Smooth muscle cell (in vitro differentiated cells): ENCODE measurements at regions not wholly inside any gene's neighbourhood (a gene's known extent, or its start where the extent isn't known, plus 50 kb on each side); places are given as distances from the start of the nearest gene placed in this dataset.
A peak's percentile ranks its signal among the peaks of the same experiment; 100 is the strongest.
"Not testable (repeated sequence)": the region's sequence is repeated elsewhere in the genome, so short reads cannot be mapped to it uniquely, and the experiment has no call there.

Experiments
- DNase-seq: peaks from one replicate; lab custom pipeline; 2025; ENCODE audit not compliant: unreplicated experiment; lab: John Stamatoyannopoulos, UW
- H2AFZ ChIP-seq: fragments of 200-600 bp; sonication (generic); 2 replicates; pipeline ENCODE4 v1.6.0; 2016; ENCODE audit warnings: antibody characterized with exemption, low read depth, mild to moderate bottlenecking
- H3F3A ChIP-seq: fragments of 200-600 bp; sonication (generic); 2 replicates; pipeline ENCODE4 v1.6.0; 2017; ENCODE audit warnings: antibody characterized with exemption, low read depth
- H3K27ac ChIP-seq: fragments of 200-600 bp; sonication (generic); 2 replicates; pipeline ENCODE4 v1.5.1; 2016; ENCODE audit warnings: low read depth, mild to moderate bottlenecking
- H3K27me3 ChIP-seq: fragments of 200-600 bp; sonication (generic); 2 replicates; pipeline ENCODE4 v1.6.1; 2016; ENCODE audit warnings: low read depth, mild to moderate bottlenecking
- H3K36me3 ChIP-seq: fragments of 200-600 bp; sonication (generic); 2 replicates; pipeline ENCODE4 v1.5.1; 2016; ENCODE audit warnings: low read depth
- H3K4me1 ChIP-seq: fragments of 200-600 bp; sonication (generic); 2 replicates; pipeline ENCODE4 v1.5.1; 2016; ENCODE audit warnings: low read depth
- H3K4me2 ChIP-seq: fragments of 200-600 bp; sonication (generic); 2 replicates; pipeline ENCODE4 v1.6.0; 2016; ENCODE audit warnings: mild to moderate bottlenecking
- H3K4me3 ChIP-seq: fragments of 200-600 bp; sonication (generic); 2 replicates; pipeline ENCODE4 v1.5.1; 2016; ENCODE audit warnings: mild to moderate bottlenecking
- H3K79me2 ChIP-seq: fragments of 200-600 bp; sonication (generic); 2 replicates; pipeline ENCODE4 v1.6.0; 2016; ENCODE audit warnings: low read depth, mild to moderate bottlenecking
- H3K9ac ChIP-seq: fragments of 200-600 bp; sonication (generic); 2 replicates; pipeline ENCODE4 v1.6.0; 2016; ENCODE audit warnings: low read depth
- H3K9me3 ChIP-seq: fragments of 200-600 bp; sonication (generic); replicated peaks from 2 replicates; pipeline ENCODE4 v1.5.1; 2016; ENCODE audit warnings: low read depth
- H4K20me1 ChIP-seq: fragments of 200-600 bp; sonication (generic); 2 replicates; pipeline ENCODE4 v1.6.0; 2016; ENCODE audit warnings: low read depth
- WGBS: methylation state at CpG from one replicate; pipeline ENCODE4 v1.1.7; 2016; ENCODE audit warnings: low lambda C conversion rate; 5-methylcytosine and 5-hydroxymethylcytosine counted together
- TF ChIP-seq, protein P1 (sequence below): fragments of 200-600 bp; sonication (generic); IDR thresholded peaks from 2 replicates; pipeline ENCODE4 v1.5.1; 2017; ENCODE audit warnings: borderline replicate concordance, mild to moderate bottlenecking, antibody characterized with exemption; ENCODE audit not compliant: insufficient read depth, poor library complexity, severe bottlenecking

DNA sequence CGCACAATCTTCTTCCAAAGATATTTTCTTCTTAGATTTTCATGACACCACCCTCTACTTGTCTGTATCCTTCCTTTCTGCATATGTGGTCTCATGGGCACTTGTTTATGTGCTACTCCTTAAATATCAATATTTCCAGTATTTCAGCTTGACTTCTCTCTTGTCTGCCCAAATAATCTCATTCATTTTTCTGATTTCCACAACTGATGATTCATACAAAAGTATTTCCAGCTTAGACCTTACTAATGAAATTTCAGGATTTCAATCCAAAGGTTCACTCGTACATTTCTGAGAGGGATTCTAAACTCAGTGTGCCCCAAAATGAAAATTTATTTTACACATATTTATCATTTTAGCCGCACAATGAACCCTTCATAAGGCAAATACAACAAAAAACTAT, 928.9 kb upstream of the C9orf72 start:
- Histone ChIP-seq H3K79me2 (no peaks in the 10 kb centered on the region), H3K4me3 (no peak overlapping the region), H3K9ac (no peak overlapping the region), H2AFZ (no peak overlapping the region), H3K36me3 (no peaks in the 10 kb centered on the region), H3K4me1 (peaks cover 11% of the 10 kb centered on the region), H4K20me1 (no peaks in the 10 kb centered on the region), H3K9me3 (no peaks in the 10 kb centered on the region), H3K4me2 (peak overlapping the region; percentile 77), H3K27me3 (no peaks in the 10 kb centered on the region), H3F3A (no peaks in the 10 kb centered on the region), H3K27ac (peak overlapping the region; percentile 89)
- TF ChIP-seq, protein P1, sequence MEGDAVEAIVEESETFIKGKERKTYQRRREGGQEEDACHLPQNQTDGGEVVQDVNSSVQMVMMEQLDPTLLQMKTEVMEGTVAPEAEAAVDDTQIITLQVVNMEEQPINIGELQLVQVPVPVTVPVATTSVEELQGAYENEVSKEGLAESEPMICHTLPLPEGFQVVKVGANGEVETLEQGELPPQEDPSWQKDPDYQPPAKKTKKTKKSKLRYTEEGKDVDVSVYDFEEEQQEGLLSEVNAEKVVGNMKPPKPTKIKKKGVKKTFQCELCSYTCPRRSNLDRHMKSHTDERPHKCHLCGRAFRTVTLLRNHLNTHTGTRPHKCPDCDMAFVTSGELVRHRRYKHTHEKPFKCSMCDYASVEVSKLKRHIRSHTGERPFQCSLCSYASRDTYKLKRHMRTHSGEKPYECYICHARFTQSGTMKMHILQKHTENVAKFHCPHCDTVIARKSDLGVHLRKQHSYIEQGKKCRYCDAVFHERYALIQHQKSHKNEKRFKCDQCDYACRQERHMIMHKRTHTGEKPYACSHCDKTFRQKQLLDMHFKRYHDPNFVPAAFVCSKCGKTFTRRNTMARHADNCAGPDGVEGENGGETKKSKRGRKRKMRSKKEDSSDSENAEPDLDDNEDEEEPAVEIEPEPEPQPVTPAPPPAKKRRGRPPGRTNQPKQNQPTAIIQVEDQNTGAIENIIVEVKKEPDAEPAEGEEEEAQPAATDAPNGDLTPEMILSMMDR: no peak
- WGBS: 74% methylated on average over 3 of the region's 3 CpGs
- no peak for DNase-seq

DNA sequence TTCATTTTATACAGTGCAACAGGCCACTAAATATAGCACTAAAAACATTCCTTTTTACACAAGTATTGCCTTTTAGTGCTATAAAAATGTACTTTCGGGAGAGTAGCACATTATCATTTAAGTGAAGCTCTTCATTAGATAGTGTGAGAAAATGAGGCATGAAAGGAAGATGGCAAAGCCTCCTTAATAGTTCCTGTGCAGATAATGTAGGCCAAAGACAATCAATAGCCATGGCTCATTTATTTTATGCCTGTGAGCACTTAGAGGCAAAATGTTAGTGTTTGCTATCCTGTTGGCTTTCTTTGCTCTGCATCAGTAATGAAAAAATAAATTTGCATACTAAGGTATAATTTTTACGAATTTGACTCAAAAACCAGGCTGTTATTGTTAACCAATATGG, 929.5 kb upstream of the C9orf72 start:
- no peaks in the 10 kb centered on the region for H3K9me3 ChIP-seq
- H3F3A ChIP-seq: no peaks in the 10 kb centered on the region
- no peaks in the 10 kb centered on the region for H3K27me3 ChIP-seq
- 65% methylated on average over 2 of the region's 2 CpGs for WGBS
- peak overlapping the region; percentile 15 for H2AFZ ChIP-seq
- H4K20me1 ChIP-seq: no peaks in the 10 kb centered on the region
- H3K4me2 ChIP-seq: peak overlapping the region; percentile 77
- DNase-seq: no peak
- H3K9ac ChIP-seq: peak overlapping the region; percentile 4
- H3K27ac ChIP-seq: peak overlapping the region; percentile 89
- no peaks in the 10 kb centered on the region for H3K79me2 ChIP-seq
- H3K4me3 ChIP-seq: no peak overlapping the region
- H3K4me1 ChIP-seq: peaks cover 11% of the 10 kb centered on the region
- H3K36me3 ChIP-seq: no peaks in the 10 kb centered on the region
- TF ChIP-seq, protein P1: no peak

DNA sequence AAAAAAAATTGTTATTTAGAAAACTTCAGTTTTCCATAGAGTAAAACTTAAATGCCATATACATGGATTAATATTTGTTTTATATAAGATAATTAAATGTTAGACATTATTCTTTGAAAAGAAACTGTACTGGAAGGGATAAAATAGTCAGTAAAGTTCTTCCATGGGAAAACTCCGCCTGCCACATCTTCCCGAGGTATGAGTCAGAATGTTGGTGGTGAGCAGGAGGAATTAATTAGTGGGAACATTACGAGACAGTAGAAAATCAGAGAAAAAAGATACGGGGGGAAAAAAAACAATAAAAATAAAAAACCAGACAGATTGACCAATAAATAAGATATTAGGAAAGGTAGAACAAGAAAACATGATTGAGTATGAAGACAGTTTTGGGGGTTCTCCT, 930.3 kb upstream of the C9orf72 start:
- Histone ChIP-seq H3K27me3 (no peaks in the 10 kb centered on the region), H3K9me3 (no peaks in the 10 kb centered on the region), H3K4me3 (peak overlapping the region; percentile 3), H3K36me3 (no peaks in the 10 kb centered on the region), H3K9ac (peak overlapping the region; percentile 47), H3K4me1 (peaks cover 11% of the 10 kb centered on the region), H4K20me1 (no peaks in the 10 kb centered on the region), H3F3A (no peaks in the 10 kb centered on the region), H2AFZ (peak overlapping the region; percentile 81), H3K27ac (peak overlapping the region; percentile 89), H3K4me2 (peak overlapping the region; percentile 77), H3K79me2 (no peaks in the 10 kb centered on the region)
- TF ChIP-seq, protein P1: no peak
- 23% methylated on average over 4 of the region's 4 CpGs for WGBS
- no peak for DNase-seq

DNA sequence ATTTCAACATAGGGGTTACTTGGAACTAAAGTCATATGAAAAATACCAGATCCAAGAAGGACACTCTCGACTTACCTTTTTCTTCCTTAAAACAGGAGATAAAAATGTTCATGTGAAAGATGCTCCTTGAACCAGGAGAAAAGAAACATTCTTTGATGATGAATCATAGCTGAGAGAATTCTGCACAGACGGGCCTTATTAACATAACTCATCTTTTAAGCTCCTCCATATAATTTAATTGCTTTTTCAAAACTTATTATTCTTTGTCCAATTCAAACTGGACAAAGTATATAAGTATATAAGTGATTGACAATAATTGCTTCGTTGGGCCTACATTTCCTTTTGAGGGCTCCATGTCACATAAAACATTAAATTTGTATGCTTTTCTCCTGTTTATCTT, 945.2 kb upstream of the C9orf72 start:
- H3K79me2 ChIP-seq: no peaks in the 10 kb centered on the region
- no peak overlapping the region for H2AFZ ChIP-seq
- WGBS: 71% methylated on average over 3 of the region's 3 CpGs
- H4K20me1 ChIP-seq: no peaks in the 10 kb centered on the region
- H3K9me3 ChIP-seq: no peaks in the 10 kb centered on the region
- H3K27ac ChIP-seq: no peak overlapping the region
- peaks cover 7% of the 10 kb centered on the region for H3K4me1 ChIP-seq
- H3K27me3 ChIP-seq: no peaks in the 10 kb centered on the region
- TF ChIP-seq, protein P1: no peak
- H3K9ac ChIP-seq: no peak overlapping the region
- H3K4me2 ChIP-seq: no peak overlapping the region
- H3K4me3 ChIP-seq: no peak overlapping the region
- DNase-seq: no peak
- no peaks in the 10 kb centered on the region for H3K36me3 ChIP-seq
- H3F3A ChIP-seq: no peaks in the 10 kb centered on the region

DNA sequence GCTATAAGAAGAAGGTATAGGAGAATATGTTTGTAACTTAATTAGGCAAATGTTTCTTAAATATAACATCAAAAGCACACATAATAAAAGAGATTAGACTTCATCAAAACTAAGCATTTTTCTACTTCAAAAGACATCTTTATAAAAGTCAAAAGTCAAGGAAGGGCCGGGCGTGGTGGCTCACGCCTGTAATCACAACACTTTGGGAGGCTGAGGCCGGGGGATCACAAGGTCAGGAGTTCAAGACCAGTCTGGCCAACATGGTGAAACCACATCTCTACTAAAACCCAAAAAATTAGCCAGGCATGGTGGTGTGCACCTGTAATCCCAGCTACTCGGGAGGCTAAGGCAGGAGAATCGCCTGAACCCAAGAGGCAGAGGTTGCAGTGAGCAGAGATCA, 951.0 kb upstream of the C9orf72 start:
- not testable (repeated sequence) for H3K79me2 ChIP-seq, H4K20me1 ChIP-seq, H3K4me2 ChIP-seq, H3K9ac ChIP-seq, H2AFZ ChIP-seq, H3K36me3 ChIP-seq, H3K4me1 ChIP-seq, DNase-seq, H3F3A ChIP-seq, H3K27me3 ChIP-seq, H3K9me3 ChIP-seq, H3K4me3 ChIP-seq, H3K27ac ChIP-seq
- 94% methylated on average over 6 of the region's 6 CpGs for WGBS
